Activated T-cell treated with anti-CD3 and anti-CD28 coated beads, Interleukin-2, amount 50 U/mL, for 1 hour (primary cell): ENCODE measurements at regions not wholly inside any gene's neighbourhood (a gene's known extent, or its start where the extent isn't known, plus 50 kb on each side); places are given as distances from the start of the nearest gene placed in this dataset.
A peak's percentile ranks its signal among the peaks of the same experiment; 100 is the strongest.
"Not testable (repeated sequence)": the region's sequence is repeated elsewhere in the genome, so short reads cannot be mapped to it uniquely, and the experiment has no call there.

Source experiments
- DNase-seq: peaks from one replicate; pipeline ENCODE4 v3.0.0-alpha.2; 2020

DNA sequence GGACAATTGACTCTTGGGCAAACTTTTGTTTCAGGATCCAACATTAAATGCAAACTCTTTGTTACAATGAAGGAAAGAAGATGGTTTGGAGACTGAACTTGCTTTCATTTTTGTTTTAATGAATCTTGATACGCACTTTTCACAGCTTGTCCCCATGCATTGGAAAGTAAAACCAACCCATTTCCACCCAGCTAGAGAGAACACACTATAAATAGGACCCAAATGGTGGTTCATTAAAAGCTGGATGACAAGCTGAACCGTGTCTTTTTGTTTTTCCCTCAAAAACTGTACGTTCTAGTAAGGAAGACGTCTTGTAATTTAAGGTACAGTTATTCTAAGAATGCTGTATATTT is 95.3 kb upstream of the EGFL6 start:
- DNase-seq, result no peak

DNA sequence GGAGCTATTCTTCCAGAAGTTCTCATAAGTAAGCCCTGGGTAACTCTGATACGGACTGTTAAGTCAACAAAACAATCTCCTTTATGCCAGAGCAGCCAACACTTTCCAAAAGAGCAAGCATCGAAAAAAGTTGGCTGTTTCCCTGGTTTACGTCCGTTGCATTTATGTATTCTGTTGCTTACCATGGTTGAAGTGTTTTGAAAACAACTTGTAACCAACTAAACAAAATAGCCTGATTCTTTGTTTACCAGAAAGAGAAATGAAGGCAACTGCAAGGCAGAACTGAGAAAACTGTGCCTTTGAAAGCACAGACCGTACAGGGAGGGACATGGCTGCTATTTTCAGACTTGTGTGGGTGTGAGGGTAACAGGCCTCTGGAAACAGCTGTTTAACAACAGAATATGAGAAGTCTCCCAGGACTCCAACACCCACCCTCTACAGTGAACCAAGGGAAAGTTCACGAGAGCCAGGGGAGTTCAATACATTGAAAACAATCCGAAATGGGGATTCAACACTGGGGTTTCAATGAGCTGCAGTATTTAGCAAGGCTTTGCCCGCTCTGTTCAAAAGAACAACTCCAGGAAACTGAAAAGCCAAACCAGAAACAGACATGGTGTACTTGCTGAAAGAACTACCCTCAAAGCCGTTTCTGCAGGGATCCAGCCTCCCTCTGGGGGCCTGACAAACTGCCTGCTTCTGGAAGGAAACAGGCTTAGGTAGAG is 95.8 kb upstream of the EGFL6 start:
- DNase-seq, result peak; percentile 20

DNA sequence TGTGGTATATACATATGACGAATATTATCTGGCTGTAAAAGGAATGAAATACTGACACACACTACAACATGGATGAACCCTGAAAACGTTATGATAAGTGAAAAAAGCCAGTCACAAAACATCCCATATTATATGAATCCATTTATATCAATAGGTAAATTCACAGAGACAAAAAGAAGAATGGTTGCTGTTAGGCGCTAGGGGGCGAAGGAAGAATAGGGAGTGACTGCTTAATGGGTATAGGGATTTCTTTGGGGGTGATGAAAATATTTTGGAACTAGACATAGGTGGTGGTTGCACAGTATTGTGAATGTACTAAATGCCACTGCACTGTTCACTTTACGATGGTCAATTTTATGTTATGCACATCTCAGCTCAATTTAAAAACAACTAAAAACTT is 96.4 kb upstream of the EGFL6 start:
- no peak for DNase-seq

DNA sequence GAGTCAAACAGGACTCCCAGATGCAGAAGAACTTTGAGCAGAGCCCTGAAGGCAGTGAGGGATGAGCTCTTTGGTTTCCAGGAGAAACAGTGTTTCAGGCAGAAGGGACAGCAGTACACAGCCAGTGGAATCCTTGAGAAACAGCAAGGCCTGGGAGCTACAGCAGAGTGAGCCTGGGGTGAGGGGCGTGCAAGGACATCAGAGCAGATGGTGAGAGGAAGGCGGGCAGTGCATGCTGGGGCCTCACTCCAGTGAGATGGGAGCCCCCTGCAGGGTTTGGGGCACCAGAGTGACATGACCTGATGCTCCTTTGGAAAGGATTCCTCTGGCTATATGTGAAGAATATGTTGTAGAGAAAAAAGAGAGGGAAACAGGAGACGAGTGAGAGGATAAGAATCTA is 98.1 kb upstream of the EGFL6 start:
- no peak for DNase-seq

DNA sequence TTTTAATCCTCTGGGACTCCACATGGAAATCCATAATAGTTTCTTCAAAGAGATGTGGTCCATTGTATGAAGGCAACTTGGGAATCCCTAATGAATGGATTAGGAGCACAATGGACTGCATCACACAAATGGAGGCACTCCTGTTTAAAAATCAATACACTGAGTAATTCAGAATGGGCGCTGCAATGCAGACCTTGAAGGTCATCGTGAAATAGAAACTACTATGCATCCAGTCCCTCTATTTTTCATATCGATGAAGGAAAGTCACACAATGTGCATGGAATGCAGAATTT is 98.8 kb upstream of the EGFL6 start:
- DNase-seq, result no peak

DNA sequence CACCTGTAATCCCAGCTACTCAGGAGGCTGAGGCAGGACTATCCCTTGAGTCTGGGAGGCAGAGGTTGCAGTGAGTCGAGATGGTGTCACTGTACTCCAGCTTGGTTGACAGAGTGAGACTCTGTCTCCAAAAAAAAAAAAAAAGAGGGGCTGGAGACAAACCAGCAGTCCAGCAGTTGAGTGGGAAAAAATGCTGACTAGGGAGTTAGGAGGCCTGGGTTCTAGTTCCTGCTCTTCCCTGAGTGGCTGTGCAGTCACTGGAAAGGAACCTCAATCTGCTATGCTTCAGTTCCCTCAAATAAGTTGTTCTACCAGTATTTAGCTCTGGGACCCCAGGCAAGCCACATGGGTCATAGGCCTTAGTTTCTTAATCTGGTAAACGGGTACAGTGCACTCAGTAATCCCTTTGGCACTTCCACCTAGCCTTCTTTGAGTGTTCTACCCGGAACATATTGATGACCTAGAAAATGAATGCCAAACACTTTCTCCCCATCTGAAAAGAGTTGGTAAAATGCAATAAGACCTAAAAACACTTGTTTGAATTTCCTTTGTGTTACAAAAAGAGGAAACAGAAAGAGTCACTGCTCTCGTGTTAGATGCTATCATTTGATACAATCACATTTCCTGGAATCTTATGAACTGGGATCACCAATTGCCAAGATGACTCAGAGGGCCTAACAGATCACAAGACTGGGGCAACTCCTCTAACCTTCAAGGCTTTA is 99.3 kb upstream of the EGFL6 start:
- DNase-seq, result no peak

DNA sequence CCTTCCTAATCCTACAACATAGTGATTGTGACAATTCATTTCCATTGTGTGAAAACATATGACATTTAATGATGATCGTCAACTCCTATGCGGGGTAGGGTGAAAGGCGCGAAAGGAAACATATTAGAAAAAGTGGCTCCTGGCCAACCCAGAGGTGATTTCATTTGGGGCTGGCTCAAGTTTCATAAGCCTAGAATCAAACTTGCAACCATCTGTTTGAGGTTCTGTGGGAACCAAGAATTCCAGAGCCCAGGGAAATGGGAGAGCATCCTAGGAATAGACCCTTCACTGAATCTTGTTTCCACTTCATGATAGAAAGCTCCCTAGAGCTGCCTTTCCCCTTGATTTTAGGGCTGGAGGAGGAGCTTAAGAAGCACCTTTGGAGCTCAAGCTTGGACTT is 101.3 kb upstream of the EGFL6 start:
- DNase-seq, result no peak

- DNase-seq, result no peak
These were observed 102.2 kb upstream of the EGFL6 start for GRCh38 chrX:13467243-13467642.

GRCh38 chrX:13464599-13465275 is 104.7 kb upstream of the EGFL6 start:
- no peak for DNase-seq

DNA sequence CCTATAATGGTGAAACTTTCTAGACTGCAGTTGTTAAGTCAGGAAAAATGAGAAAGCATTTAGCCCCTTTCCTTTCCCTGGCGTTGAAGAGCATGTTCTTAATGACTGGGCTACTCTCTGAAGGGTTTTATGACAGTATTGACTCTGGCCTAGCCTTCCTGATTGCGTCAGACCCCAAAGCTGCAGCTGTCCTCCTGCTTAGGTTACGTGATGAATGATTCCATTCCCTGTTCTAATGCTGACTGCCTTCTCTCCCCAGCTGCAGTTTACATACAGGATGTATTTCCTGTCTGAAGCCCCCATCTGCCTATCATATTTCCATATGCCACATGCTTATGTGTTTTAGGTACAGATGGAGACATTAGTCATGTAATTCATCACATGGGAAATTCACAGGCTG is 105.8 kb upstream of the EGFL6 start:
- no peak for DNase-seq

- no peak for DNase-seq
These were observed 117.1 kb upstream of the EGFL6 start for GRCh38 chrX:13452283-13452682.

DNA sequence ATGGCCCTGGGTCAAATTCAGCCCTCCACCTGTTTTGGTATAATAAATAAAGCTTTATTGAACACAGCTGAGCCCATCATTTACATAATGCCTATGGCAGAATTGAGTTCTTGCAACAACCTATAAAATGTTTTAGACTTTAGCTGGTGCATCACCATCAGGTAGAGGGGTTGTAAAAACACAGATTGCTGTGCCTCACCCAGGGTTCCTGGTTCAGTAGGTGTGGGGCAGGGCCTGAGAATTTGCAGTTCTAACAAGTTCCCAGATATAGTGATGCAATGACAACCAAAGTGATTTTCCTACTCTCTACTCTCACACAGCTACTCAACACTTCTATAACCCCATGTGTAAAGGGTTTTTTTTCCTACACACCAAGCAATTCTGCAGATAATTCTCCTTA is 120.0 kb upstream of the EGFL6 start:
- no peak for DNase-seq

DNA sequence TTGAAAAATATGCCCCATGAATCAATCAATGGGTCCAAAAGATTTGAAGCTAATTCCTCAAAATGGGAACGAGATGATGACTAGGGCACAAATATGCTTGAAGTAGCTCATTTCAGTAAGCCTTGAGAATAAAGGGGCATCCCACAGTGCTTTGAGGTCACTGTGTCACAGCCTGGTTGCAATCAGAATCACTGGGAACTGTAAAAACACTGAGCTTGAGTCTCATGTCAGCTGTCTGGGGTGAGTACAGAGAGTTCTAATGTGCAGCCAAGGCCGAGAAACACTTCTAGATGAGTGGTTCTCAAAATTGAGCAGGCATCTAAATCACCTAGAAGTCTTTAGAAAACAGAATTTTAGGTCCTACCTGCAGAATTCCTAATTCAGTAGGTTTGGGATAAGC is 120.5 kb upstream of the EGFL6 start:
- DNase-seq, result no peak

DNA sequence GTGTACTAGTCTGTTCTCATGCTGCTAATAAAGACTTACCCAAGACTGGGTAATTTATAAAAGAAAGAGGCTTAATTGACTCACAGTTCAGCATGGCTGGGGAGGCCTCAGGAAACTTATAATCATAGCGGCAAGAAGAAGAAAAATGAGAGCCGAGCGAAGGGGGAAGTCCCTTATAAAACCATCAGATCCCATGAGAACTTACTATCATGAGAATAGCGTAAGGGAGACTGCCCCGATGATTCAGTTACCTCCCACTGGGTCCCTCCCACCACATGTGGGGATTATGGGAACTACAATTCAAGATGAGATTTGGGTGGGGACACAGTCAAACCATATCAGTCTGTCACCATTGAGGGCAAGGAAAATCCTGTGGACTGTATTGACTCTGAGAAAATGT is 121.8 kb upstream of the ATXN3L start:
- not testable (repeated sequence) for DNase-seq

DNA sequence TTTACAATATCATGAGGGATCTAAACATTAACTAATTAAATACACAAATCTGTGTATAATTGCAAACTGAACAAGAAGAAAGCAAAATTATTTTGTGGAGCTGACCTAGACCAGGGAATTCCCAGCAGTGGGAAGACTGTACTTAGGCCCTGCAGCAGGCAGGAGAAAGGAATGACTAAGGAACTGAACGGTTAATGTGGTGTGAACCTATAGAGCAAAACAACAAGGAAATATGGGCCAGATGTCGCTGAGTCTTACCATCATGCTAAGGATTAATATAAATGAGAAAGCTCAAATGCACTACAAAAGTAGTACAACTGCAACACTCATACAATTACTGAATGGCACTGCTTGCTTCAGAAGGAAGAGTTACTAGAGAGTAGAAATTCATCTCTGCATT is 120.3 kb upstream of the ATXN3L start:
- DNase-seq, result no peak

DNA sequence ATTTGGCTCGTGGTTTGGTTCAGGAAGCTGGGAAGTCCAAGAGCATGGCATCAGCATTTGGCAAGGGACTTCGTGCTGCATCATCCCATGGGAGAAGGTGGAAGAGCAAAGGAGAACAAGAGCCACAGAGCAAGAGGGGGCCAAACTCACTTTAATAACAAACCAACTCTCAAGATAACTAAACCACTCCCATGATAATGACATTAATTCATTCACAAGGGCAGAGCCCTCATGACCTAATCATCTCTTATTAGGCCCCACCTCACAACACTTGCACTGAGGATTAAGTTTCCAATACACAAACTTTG is 113.4 kb upstream of the ATXN3L start:
- no peak for DNase-seq

DNA sequence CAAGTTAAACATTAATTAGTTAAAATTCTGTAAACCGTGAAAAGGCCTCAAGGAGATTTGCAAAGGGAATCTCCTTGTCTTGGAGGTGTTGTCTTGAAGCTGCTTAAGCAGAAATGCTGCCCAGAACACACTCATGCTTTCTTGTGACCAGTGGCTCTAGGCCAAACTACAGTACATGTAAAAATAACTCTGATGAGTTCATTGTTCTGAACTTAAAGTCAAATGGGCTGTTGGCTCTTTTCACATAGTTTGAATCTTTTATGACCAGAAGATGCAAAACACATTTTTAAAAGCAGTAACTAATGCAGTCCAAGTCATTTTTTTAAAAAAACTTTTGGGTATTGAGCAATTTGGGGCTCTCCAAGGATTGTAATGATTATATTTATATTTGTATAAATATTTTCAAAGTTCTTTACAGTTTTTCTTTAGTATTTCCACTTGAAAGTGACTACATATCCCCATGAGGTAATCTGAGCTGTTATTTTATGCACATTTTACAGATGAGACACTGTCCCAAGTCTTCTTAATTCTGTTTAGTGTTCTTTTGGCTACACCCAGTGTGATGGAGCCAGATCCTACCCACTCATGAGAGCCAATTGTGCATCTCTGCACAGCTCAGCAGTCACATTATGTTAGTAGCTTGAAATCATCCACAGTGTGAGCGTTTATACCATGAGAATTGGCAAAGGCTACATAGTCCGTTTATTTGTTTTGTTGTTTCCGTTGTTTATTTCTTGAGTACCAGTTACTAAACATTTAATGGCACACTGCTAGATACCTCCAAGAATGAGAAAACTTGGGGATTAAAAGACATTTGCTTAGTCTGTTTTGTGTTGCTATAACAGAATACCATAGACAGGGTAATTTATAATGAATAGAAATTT is 112.8 kb upstream of the ATXN3L start:
- no peak for DNase-seq

- DNase-seq, result no peak
These were observed 110.4 kb upstream of the ATXN3L start for GRCh38 chrX:13430136-13430827.

DNA sequence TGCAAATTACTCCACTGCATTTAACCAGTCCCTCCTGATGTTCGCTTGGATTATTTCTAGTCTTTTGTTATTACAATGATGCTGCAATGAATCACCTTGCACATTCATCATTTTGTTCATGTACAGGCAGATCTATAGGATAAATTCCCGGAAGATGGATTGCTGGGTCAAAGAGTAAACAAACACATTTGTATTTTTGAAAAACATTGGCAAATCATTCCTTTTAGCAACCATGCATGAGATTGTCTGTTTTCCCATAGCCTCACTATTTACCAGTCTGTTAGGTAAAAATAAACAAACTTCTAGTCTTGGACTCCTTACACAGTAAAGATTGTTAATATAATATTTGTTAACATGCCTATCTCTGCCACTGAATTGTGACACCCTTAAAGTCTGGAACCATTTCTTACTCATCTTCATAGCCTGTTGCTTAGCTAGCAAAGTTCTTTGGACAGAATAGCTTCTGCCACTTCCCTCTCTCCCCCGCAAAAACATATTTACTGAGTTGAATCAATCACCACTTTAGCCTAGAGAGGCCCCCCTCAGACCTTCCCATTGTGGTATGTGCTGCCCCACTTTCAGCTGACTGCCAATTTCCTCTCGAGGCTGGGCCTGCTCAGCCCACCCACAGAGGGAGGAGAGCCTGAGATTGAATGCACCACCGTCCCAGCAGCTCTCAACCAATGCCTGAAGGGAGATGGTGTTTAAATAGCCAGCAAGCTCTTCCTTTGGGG is 108.4 kb upstream of the ATXN3L start:
- no peak for DNase-seq

DNA sequence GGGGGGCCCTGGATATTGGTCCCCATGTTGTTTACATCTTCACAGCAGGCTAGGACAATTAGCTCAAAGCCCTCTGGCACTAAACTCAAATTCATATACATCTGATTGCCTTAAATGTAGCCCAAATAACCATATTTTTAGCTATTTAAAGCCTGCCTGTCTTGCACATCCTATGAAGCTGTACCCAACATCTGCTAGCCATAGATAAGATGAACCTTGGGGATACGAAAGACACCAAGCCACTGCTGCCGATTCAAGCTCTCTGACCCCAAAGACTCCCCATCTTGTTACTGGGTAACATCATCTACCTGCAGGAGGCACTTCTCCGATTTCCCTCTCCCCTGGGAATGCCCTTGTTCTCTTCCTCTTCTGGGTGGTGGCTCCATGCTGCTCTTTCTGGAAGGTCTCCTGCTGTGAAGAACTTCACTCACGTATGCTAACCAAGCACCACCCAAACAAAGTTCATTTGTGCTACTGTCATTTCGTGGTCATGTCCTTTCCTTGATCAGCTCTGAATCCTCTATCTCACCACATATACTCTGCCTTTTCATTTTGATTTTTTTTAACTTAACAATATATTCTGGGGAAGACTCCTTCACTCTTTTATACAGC is 107.7 kb upstream of the ATXN3L start:
- DNase-seq, result no peak

GRCh38 chrX:13420545-13421183 is 100.8 kb upstream of the ATXN3L start:
- DNase-seq, result no peak
